ENCODE measurements at regions not wholly inside any gene's neighbourhood (a gene's known extent, or its start where the extent isn't known, plus 50 kb on each side); places are given as distances from the start of the nearest gene placed in this dataset.

DNA sequence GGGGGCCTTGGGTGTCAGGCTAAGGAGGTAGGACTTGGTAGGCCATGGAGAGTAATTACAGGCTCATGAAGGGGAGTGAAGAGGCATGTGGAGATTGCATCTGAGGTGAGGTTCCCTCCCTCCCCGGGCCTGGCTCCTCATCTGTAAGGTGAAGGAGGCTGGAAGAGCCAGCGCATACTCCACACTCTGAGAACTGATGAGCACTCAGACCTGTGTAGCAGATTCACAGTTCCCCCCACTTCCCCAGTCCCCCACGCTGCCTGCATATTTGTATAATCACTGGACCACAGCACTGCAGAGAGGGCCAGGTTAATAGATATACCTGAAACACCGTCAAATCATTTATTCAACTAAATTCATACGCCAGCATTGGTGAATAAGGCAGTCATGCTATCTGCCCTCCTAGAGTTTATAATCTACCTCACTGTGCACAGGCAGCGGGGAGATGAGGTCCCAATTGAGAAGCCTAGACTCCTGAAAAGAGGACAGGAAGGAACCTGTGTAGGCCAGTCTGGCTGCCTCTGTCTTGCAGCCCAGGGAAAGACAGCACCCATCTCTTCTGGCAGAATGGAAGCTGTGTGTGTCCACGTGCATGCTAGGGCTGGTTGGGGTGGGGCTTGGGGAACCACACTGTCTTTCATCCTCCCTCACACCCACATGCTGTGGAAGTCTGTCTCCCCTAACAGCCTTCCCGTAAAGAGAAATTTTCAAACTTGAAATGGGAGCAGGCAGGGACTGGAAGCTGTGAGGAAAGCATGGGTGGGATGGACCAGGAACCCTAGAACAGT lies 110.6 kb upstream of the ATP1A1 start:
- no peak for TF ChIP-seq POLR2A (IDR thresholded peaks at IDR 0.05)
- TF ChIP-seq, protein P1, sequence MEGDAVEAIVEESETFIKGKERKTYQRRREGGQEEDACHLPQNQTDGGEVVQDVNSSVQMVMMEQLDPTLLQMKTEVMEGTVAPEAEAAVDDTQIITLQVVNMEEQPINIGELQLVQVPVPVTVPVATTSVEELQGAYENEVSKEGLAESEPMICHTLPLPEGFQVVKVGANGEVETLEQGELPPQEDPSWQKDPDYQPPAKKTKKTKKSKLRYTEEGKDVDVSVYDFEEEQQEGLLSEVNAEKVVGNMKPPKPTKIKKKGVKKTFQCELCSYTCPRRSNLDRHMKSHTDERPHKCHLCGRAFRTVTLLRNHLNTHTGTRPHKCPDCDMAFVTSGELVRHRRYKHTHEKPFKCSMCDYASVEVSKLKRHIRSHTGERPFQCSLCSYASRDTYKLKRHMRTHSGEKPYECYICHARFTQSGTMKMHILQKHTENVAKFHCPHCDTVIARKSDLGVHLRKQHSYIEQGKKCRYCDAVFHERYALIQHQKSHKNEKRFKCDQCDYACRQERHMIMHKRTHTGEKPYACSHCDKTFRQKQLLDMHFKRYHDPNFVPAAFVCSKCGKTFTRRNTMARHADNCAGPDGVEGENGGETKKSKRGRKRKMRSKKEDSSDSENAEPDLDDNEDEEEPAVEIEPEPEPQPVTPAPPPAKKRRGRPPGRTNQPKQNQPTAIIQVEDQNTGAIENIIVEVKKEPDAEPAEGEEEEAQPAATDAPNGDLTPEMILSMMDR (IDR thresholded peaks at IDR 0.05), result no peak
- no peak for TF ChIP-seq POLR2AphosphoS5 (IDR thresholded peaks at IDR 0.05)

Data from transverse colon (tissue), 4 donors.